ENCODE measurements at regions not wholly inside any gene's neighbourhood (a gene's known extent, or its start where the extent isn't known, plus 50 kb on each side); places are given as distances from the start of the nearest gene placed in this dataset.

DNA sequence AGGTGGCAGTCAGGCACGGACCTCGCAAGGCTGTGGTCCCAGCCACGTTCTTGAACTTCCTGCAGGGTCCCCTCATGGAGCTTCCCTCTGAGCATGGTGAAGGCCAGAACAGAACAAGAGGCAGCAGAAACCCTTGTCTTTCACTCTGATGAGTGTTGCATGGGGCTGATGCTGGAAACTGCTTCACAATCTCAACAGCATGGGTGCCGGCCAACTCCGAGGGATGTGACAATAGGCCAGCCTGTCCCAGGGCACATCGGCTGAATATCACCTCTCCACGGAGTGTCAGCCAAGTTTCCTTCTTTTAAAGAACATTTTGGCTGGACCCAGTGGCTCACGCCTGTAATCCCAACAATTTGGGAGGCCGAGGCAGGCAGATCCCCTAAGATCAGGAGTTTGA, 173.9 kb downstream of the FOXO1 start:
- DNase-seq: no peak

DNA sequence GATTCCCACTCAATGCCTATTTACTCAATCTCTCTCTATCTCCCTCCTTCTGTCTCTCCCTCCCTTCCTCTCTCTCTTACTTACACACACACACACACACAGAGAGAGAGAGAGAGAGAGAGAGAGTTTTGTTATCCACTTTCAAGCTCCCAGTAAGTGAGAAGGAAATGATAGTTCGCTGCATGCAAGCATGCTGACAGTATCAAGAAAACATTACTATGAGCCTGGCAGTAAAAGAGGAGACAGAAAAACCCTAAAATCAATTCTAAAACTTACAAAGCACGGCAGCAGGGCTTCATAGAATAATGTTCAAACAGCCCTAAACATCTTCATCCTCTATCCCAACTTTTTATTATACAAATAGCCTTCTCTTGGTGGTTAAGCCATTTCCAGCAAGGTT, 171.9 kb downstream of the FOXO1 start:
- no peak for DNase-seq

DNA sequence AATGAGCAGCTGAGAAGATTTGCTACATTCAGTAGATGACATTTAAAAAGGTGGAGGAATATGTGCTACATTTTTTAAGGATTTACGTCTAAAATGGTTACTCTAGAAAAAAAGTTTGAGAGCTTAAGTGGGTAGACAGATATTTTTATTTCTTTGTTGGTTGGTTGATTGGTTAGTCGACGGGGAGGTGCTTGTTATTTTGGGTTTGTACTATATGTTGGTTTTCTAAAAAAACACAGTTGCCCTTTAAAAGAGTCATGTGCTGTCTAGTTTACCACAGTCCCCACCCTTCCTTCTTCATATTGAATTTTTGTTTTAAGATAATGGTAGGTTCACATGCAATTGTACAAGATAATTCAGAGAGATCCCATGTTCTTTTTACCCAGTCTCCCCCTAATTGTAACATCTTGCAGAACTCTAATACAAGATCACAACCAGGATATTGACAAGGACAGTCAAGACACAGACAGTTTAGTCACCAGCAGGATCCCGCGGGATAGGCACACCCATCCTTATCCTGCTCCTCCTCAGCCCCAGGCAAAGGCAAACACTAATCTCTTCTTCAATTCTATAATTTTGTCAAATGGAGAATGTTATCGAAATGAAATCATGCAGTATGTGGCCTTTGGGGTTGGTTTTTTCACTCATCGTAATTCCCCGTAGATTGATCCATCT, 171.4 kb downstream of the FOXO1 start:
- no peak for DNase-seq

DNA sequence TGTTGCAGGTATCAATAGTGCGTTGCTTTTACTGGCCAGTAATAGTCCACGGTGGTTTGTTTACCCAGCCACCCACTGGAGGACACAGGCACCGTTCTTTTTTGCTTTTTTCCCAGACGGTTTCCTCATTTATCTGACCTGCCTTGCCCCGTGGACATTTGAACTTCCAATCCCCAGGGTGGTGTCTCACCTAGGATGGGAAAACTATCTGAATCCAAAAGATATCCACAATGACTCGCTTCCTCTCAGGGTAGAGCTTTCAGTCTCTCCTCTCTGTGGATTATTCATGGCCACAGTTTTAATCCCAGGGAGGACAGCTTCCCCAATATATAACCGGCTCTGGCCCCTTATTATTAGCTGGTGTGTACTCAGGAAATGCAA, 170.8 kb downstream of the FOXO1 start:
- DNase-seq: no peak

DNA sequence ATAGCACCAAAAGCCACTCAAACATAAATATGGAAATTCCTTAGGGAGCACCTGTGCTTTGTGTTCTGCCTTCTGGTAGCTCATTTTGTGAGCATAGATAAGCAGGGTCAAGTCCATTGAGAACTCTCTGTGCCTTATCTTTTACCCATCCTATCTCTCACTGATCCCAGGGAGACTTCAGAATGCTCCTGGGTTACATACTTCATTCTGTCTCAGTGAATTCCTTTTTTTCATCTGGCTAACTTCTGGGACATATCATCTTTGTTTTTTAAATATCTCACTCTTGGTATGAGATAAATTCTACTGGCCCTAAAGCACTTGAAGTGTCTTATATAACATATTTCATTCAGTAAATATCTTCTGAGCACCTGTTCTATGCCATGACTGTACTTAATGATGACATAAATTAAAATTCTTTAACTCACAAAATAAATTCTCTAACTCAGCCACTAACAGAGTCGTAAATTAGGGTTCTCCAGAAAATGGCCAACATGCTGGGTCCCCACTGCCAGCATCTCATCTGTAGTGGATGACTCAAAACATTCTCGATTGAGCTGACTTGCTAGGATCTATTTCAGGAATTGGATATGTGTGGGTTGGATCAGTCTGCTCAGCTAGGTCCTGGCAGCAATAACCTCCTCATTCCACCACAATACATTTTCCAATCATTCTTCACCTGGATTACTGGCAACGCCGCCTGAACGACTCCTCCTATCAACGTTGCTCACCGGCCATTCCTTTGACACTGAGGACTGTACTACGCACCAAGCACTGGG, 170.2 kb downstream of the FOXO1 start:
- no peak for DNase-seq

DNA sequence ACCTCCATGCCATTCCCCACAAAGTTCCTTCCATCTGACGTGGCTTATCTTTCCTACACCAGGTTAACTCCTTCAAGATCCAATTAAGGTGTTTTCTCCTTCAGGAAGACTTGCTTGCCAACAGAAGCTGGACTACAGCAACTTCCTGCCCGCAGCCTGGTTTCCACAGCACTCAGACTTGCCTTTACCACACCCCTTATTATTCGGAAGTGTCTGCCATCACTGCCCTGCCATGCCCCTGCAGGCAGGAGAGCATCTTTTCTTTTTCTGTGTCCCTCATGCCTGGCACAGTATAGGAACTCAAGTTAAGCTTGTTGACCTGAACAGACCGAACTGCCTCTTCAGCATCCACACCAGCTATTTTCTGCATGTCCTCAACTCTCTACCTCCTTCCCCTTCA, 168.0 kb downstream of the FOXO1 start:
- no peak for DNase-seq

DNA sequence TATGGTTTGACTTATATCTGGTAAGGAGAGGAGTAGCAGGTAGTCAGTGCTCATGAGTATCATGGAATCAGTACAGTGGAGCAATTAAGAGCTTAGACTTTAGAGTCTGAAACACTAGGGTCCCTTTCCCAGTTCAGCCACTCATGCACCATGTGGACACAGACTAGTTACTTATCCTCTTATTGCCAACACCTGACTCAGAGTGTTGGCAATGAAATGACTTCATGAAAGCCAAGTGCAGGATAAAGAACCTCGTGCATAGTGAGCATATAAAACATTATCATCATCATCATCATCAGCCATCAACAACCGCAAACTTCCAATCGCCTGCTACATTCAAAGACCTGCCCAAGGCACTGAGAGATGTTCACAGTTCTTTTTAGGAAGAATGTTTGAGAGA, 164.2 kb downstream of the FOXO1 start:
- DNase-seq: no peak

DNA sequence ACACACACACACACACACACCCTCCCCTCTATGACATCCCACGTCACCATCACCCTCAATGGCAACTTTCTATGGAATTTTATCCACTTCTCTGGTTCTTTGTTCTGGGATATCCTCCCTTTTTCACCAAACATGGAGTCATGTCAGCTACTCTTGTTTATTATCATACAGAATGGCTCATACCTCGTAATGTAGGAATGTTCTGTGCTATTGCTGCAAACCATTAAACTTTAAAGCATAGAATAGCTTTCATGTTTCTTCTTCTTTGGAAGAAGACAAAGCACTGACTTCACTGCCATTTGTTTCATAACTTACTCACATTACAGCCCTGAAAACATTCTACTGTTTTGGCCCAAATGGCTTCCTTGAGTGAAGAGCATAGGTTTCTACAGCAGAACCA, 163.4 kb downstream of the FOXO1 start:
- DNase-seq: no peak

DNA sequence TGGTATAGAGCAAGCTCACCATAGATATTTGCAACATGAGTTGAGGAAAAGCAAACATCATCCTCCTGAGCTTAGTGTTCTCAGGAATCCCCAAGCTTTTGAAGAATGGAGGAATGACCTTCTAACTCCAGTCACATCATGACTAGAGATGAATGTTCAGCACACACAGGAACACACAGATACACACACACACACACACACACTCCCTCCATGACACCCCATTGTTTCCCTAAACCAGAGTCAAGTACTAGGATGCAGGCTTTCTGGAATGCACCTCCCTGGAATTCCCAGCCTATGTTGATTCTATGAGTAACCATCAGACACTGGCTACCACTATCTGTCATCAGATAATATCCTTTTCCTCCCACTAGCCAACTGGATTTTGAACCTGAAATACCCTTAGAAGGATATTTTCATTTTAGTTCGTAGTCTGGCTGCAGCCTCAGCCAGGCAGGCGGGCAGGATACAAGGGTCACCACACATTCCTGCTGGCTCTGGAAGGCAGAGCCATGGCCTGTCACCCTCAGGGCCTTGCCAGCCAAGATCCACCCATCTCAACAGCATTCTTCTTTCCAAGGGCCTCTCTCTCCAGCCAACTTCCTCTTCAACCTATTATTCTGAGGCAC, 162.4 kb downstream of the FOXO1 start:
- no peak for DNase-seq

DNA sequence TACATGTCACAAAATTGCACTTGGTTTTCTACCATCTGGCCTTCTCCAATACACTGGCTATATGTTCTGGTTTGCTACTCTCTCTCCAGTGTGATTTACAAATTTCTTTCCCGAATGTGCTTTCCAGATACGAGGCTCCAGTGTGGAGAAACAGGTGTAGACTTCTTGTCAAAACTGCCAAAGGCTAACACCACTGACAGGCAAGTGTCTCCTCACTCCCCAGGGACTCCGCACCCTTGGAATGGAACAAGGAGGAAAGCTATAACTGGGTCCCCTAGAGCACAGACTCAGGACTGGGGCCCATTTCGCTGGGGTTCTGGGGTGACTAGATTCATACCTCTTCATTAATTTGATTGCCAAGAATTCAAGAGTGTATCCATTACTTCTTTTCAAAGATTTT, 161.8 kb downstream of the FOXO1 start:
- DNase-seq: no peak

DNA sequence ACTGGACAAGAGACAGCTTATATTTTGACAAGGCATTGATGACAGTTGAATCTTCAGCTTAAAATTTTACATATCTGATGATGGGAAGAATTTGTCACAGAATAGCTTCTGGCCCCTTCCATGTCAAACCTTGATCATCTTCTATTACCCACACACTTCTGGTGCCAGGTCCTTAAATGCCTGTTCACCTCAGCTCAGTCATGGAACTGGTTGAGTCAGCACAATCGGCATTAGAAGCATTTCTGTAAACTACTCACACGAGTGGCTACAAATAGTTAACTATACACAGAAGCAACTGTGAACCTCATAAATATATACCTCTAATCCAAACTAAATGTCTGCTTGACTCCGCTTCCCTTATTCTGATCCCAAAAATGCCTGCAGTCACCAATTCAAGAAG, 161.2 kb downstream of the FOXO1 start:
- no peak for DNase-seq
